DMS 273 treated with DMSO at 0.1 percent for 48 hours (cell line): ENCODE measurements at regions not wholly inside any gene's neighbourhood (a gene's known extent, or its start where the extent isn't known, plus 50 kb on each side); places are given as distances from the start of the nearest gene placed in this dataset.

ENCODE experiments used
- DNase-seq: peaks from one replicate; lab custom pipeline; 2025; lab: John Stamatoyannopoulos, UW

- no peak for DNase-seq
These were observed 61.0 kb downstream of the GTPBP8 start for GRCh38 chr3:113051787-113052186.

GRCh38 chr3:113053169-113053568, 62.4 kb downstream of the GTPBP8 start:
- no peak for DNase-seq

GRCh38 chr3:113054552-113054951, 63.8 kb downstream of the GTPBP8 start:
- DNase-seq: no peak

DNA sequence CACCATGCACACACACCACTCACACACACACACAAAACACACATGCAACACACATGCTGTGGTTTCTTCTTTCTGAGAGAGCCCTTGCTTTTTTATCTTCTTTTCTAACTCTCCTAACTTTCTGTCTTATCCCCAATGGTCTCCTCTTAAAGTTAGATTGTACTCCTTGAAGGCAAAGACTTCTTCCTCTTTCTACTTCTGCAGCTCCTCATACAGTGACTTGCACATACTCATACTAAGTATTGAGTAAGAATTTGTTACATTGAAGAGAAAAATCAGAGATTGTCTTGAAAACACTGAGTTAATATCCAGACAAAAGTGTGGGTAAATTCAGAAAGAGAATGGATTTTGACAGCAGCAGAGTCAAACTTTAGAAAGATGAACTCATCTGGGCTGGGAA, 64.4 kb downstream of the GTPBP8 start:
- no peak for DNase-seq

GRCh38 chr3:113055961-113056360, 65.2 kb downstream of the GTPBP8 start:
- DNase-seq: no peak

- no peak for DNase-seq
These were observed 66.3 kb downstream of the GTPBP8 start for GRCh38 chr3:113057117-113057516.

DNA sequence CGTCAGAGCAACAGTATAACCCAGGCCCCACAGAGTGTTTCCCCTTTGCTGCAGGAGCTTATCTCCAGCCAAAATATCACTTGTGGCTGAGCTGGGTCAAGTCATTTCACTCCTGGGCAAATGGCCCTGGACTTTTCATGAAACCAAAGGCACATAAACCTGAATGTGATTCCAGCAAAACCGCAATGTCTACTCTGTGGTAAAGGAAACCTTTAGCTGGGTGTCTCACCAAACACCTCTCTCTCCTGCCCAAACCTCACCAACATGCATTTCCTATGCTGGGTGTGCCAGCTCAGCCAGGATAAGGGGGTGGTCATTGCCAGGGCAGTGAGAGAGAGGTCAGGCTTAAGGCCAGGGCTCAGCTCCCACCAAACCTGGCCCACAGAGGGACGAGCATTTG, 67.4 kb downstream of the GTPBP8 start:
- DNase-seq: no peak

DNA sequence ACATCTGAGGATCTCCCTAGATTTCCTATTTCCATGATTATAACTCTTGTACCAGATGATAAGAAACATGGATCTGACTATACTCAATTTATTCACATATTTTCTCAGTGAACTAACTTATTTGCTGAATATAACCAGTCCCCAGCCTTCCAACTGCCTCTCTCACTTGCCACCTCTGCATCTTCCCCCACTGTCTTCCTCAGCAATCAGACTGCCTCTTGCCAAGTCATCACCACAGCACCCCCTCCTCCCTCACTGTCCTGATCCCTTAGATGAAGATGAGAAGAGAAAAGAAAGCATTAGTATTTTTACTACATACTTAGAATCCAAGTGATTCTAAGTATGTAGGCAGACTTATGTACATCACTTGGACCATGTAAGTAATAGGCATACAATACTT, 71.9 kb downstream of the GTPBP8 start:
- no peak for DNase-seq

DNA sequence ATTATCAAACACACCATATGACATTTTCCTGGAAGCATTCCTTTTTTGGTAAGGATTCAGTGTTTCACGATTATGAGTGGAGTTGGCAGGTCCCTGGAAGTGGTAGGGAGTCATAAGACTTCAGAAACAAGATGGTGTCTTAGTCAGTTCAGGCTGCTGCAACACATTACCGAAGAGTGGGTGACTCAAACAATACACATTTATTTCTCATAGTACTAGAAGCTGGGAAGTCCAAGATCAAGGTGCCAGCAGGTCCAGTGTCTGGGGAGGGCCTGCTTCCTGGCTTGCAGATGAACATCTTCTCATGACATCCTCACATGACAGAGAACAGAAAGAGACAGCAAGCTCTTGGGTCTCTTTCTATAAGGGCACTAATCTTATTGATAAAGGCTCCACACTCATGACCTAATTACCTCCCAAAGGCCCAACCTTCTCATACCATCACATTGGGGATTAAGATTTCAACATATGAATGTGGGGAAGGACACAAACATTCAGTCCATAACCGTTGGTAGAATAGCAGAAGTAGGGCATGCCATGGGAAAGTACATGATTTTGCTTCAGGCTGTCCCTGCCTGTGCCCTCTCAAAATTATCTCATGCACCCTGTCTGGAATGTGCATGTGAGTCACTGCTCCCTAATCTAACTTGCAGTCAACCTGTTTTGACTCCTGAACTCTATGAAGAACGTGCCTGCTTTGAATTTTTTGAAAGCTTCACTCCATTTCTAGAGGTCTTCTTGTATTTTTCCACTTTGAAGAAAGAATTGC, 72.5 kb downstream of the GTPBP8 start:
- no peak for DNase-seq

DNA sequence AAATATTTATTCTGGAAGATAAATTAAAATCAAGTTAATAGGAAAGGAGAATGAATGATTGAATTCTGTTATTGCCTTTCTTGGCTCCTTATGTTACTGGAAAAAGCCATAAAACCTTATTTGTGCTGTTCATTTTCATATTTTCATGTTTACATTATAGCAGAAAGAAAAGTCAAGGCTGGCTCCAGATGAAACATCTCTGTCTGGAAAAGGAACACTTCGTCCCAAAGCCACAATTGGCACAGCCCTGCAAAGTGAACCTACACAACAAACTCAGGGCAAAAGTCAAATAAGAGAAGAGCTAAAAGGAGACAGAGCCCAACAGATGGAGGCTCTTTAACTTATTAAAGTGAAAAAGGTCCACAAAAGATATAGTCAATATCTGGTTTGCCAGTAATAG, 73.4 kb downstream of the GTPBP8 start:
- no peak for DNase-seq

DNA sequence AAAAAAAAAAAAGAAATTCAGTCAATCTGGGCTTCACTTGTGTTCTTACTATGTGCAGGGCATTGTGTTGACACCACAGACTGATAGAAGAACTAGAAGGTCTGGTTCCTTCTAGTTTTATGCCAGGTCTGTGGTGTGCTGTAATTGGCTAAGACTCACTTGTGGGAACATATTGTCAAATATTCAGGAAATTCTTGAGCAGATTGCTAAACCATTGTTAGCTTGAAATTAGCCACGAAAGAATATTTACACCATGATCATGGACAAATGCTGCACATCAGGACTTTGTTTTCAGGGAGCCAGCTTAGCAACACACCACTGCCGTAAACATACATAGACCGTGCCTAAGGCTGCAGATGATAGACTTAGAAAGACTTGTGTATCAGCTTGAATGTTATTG, 74.6 kb downstream of the GTPBP8 start:
- DNase-seq: no peak

DNA sequence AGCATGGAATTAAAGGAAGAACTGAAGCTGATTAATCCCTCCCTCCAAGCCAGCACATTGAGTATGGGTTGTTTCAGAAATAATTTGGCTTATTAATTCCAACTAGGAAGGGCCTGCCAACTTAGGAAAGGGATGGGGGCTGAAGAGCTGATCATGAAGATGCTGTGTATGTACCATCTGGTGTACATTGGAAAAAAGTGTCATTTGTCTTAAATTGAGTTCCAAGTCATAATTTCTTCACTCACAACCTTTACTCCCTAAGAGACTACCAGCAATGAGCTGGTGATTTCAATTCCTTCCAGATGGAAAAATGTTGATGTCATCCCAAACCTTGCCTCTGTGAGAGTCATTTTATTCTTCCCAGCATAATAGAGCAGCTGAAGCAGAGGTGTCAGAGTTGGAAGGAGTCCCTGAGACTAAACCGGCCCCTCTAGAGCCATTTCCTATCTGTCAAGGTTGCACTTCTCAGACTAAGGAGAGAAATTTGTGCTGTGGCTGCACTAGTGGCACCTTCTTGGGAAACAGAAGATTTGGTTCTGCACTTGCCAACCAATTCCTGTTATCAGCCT, 79.4 kb downstream of the GTPBP8 start:
- DNase-seq: peak; percentile 40

GRCh38 chr3:113070681-113071113, 79.9 kb downstream of the GTPBP8 start:
- DNase-seq: peak; percentile 38

- DNase-seq: no peak
These were observed 84.8 kb downstream of the GTPBP8 start for GRCh38 chr3:113075588-113075987.

- no peak for DNase-seq
These were observed 88.6 kb downstream of the GTPBP8 start for GRCh38 chr3:113079218-113079961.

- DNase-seq: peak; percentile 52
These were observed 94.0 kb downstream of the GTPBP8 start for GRCh38 chr3:113084777-113085176.

DNA sequence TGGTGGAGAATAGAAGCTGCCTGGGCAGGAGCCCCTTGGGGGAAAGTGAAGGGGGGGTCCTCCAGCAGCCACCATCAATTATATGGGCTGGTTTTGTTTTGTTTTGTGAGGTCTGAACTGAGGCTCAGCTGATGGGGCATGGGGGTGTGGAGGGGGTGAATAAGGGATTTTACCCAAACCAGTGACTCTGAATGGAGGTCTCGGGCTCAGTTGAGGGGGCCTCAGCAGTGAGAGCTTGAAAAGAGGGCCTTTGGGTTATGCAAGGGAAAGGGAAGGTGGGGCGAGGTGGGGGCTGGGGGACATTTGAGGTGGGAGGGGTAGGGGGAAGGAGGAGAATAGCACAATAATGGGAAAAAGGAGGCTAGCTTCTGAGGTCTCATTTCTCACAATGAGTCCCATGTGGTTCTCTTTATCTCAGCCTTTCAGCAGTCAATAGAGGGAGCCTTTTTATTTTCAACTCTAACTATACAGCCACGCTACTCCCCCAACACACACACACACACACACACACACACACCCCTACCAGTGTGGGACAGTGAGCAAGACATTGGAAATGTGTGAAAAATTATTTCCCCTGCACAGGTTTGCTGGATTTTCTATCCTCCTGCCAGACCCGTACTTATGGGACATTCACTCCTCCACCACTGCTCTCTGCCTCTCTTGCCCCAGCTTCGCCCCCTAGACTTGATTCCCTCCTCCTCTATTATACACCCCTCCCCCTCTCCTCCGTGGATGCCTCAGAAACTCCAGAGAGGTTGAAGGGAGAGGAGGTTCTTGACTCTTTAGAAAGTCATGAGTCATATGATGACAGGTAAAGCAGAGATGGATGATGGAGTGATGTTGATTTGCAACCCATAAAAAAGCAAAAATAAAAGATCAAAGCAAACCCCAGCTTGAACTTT, 96.0 kb downstream of the GTPBP8 start:
- no peak for DNase-seq

- no peak for DNase-seq
These were observed 97.8 kb downstream of the GTPBP8 start for GRCh38 chr3:113088616-113089015.

DNA sequence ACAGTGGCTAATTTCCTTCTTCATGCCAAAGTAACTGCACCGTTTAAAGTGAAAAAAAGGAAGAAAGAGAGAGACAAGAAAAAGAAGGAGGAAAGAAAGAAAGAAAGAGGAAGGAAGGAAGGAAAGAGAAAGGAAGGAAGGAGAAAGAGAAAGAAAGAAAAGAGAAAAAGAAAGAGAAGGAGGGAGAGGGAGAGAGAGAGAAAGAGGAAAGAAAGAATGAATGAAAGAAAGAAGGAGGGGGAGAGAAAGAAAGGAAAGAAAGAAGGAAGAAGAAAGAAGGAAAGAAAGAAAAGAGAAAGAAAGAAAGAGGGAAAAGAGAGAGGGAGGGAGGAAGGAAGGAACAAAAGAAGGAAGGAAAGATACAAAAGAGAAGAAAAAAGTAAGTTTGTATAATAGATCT, 100.6 kb downstream of the GTPBP8 start:
- no peak for DNase-seq

DNA sequence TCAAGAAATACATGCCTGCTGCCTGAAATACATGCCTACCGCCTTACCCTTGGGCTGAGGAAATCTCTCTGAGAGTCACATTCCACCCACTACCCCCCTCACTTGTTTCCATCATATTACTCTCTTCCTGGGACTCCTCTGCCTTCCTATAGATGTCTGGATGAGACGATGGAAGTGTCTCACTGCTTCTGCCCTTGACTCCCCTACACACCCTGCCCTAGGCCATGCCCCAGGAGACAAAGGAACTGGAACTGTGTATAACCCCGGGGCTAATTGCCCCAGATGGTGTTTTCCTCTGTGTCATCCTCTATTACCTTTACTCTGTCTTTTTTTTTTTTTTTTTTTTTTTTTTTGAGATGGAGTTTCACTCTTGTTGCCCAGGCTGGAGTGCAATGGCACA, 102.0 kb downstream of the GTPBP8 start:
- no peak for DNase-seq

GRCh38 chr3:113094337-113095221, 103.8 kb downstream of the GTPBP8 start:
- DNase-seq: no peak
